GM19467 (cell line): ENCODE measurements at regions not wholly inside any gene's neighbourhood (a gene's known extent, or its start where the extent isn't known, plus 50 kb on each side); places are given as distances from the start of the nearest gene placed in this dataset.
"Not testable (repeated sequence)": the region's sequence is repeated elsewhere in the genome, so short reads cannot be mapped to it uniquely, and the experiment has no call there.

Experiments
- ATAC-seq: cut with Tn5 transposase; IDR thresholded peaks from one replicate; pipeline ENCODE4 v1.9.1; 2021; ENCODE audit warnings: mild to moderate bottlenecking, moderate library complexity; ENCODE audit not compliant: unreplicated experiment

- no peak for ATAC-seq
These were observed 302.7 kb downstream of the SFMBT2 start for GRCh38 chr10:7108141-7108540.

GRCh38 chr10:7107285-7107684, 303.5 kb downstream of the SFMBT2 start:
- no peak for ATAC-seq

- ATAC-seq, result not testable (repeated sequence)
These were observed 306.5 kb downstream of the SFMBT2 start for GRCh38 chr10:7104379-7104778.

GRCh38 chr10:7102557-7103349, 308.1 kb downstream of the SFMBT2 start:
- no peak for ATAC-seq

GRCh38 chr10:7102084-7102483, 308.8 kb downstream of the SFMBT2 start:
- no peak for ATAC-seq

GRCh38 chr10:7101451-7101850, 309.4 kb downstream of the SFMBT2 start:
- ATAC-seq, result no peak

- no peak for ATAC-seq
These were observed 310.7 kb downstream of the SFMBT2 start for GRCh38 chr10:7100032-7100702.

- no peak for ATAC-seq
These were observed 312.6 kb downstream of the SFMBT2 start for GRCh38 chr10:7098160-7098762.

- no peak for ATAC-seq
These were observed 316.1 kb downstream of the SFMBT2 start for GRCh38 chr10:7094781-7095180.

GRCh38 chr10:7093368-7093767, 317.5 kb downstream of the SFMBT2 start:
- no peak for ATAC-seq

- ATAC-seq, result no peak
These were observed 318.2 kb downstream of the SFMBT2 start for GRCh38 chr10:7092603-7093002.

- no peak for ATAC-seq
These were observed 320.3 kb downstream of the SFMBT2 start for GRCh38 chr10:7090529-7090928.

- ATAC-seq, result no peak
These were observed 324.8 kb downstream of the SFMBT2 start for GRCh38 chr10:7085913-7086589.

GRCh38 chr10:7085147-7085912, 325.5 kb downstream of the SFMBT2 start:
- no peak for ATAC-seq

GRCh38 chr10:7084280-7085005, 326.4 kb downstream of the SFMBT2 start:
- no peak for ATAC-seq

GRCh38 chr10:7082967-7083366, 327.9 kb downstream of the SFMBT2 start:
- no peak for ATAC-seq

- ATAC-seq, result no peak
These were observed 333.0 kb downstream of the SFMBT2 start for GRCh38 chr10:7077880-7078279.

GRCh38 chr10:7075851-7076250, 335.0 kb downstream of the SFMBT2 start:
- no peak for ATAC-seq

GRCh38 chr10:7075110-7075509, 335.7 kb downstream of the SFMBT2 start:
- no peak for ATAC-seq

GRCh38 chr10:7071421-7071820, 339.4 kb downstream of the SFMBT2 start:
- no peak for ATAC-seq
